Tibial artery (tissue), 4 donors: ENCODE measurements at regions not wholly inside any gene's neighbourhood (a gene's known extent, or its start where the extent isn't known, plus 50 kb on each side); places are given as distances from the start of the nearest gene placed in this dataset.
"Not testable (repeated sequence)": the region's sequence is repeated elsewhere in the genome, so short reads cannot be mapped to it uniquely, and the experiment has no call there.

ENCODE experiments used
- DNase-seq, 2 donors: peaks; one replicate each; pipeline ENCODE4 v3.0.0-alpha.2; 2019
- H3K27ac ChIP-seq, 2 donors: fragments of 200-600 bp; sonication (generic) in 1 of 2; 1 replicate in 1 of 2; 2 replicates in 1 of 2; pipeline ENCODE4 v1.5.1; 2018 to 2019; ENCODE audit warnings: mild to moderate bottlenecking in 1 of 2
- H3K27me3 ChIP-seq, 2 donors: fragments of 200-600 bp; sonication (generic) in 1 of 2; one replicate each; pipeline versions ENCODE4 v1.5.1 to v1.6.0; 2016 to 2019
- H3K36me3 ChIP-seq, 3 donors: fragments of 200-600 bp; sonication (generic) in 2 of 3; one replicate each; pipeline ENCODE4 v1.5.1; 2016 to 2019; ENCODE audit warnings: mild to moderate bottlenecking in 2 of 3
- H3K4me1 ChIP-seq, 4 donors: fragments of 200-600 bp; sonication (generic) in 2 of 4; 1 replicate in 3 of 4; 2 replicates in 1 of 4; pipeline ENCODE4 v1.5.1; 2016 to 2019
- H3K4me3 ChIP-seq, 2 donors: fragments of 200-600 bp; sonication (generic) in 1 of 2; 1 replicate in 1 of 2; 2 replicates in 1 of 2; pipeline ENCODE4 v1.5.1; 2018 to 2019; ENCODE audit warnings: mild to moderate bottlenecking in 2 of 2
- H3K9me3 ChIP-seq, 3 donors: fragments of 200-600 bp; sonication (generic) in 1 of 3; one replicate each; pipeline ENCODE4 v1.5.1; 2016 to 2019
- intact Hi-C: fragments of 100-400 bp; cut with DNase I; formaldehyde crosslinking; loops from one replicate; pipeline ENCODE4 v1.15.0; 2023; ENCODE audit warnings: low total_unique reads
- TF ChIP-seq, protein P1 (sequence below), 2 experiments: fragments of 200-600 bp in 1 of 2; fragments of 450-650 bp in 1 of 2; IDR thresholded peaks; one replicate each; pipeline ENCODE4 v1.5.1; 2017 to 2019; ENCODE audit warnings: antibody characterized with exemption in 2 of 2, mild to moderate bottlenecking in 1 of 2, moderate library complexity in 1 of 2

DNA sequence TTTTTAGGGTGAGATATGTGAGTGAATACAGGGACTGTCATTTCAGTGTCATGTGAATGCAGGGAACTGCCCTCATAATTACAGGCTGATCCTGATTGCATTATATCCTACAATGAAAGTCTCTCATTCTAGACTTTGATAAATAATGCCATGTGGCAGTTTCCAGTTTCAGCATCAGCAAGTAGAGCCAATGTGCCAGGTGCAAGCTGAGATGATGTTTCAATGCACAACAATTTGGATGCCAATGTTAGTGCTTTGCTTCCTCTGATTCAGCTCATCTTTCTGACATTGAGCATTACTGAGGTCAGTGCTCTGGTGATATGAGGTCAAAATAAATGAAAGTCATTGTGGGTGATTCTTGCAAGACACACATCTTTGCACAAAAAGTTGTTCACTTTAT is 63.7 kb upstream of the TFPI start:
- Histone ChIP-seq H3K9me3 (no peaks in the 10 kb centered on the region), H3K27me3 (no peaks in the 10 kb centered on the region), H3K27ac (no peak overlapping the region), H3K4me1 (peaks cover 0 to 10% (median 0%) of the 10 kb centered on the region in 4 donors), H3K4me3 (no peak overlapping the region), H3K36me3 (no peaks in the 10 kb centered on the region)
- intact Hi-C loops = no loop called here
- DNase-seq = no peak
- TF ChIP-seq, protein P1, sequence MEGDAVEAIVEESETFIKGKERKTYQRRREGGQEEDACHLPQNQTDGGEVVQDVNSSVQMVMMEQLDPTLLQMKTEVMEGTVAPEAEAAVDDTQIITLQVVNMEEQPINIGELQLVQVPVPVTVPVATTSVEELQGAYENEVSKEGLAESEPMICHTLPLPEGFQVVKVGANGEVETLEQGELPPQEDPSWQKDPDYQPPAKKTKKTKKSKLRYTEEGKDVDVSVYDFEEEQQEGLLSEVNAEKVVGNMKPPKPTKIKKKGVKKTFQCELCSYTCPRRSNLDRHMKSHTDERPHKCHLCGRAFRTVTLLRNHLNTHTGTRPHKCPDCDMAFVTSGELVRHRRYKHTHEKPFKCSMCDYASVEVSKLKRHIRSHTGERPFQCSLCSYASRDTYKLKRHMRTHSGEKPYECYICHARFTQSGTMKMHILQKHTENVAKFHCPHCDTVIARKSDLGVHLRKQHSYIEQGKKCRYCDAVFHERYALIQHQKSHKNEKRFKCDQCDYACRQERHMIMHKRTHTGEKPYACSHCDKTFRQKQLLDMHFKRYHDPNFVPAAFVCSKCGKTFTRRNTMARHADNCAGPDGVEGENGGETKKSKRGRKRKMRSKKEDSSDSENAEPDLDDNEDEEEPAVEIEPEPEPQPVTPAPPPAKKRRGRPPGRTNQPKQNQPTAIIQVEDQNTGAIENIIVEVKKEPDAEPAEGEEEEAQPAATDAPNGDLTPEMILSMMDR (IDR thresholded peaks at IDR 0.05) = no peak

DNA sequence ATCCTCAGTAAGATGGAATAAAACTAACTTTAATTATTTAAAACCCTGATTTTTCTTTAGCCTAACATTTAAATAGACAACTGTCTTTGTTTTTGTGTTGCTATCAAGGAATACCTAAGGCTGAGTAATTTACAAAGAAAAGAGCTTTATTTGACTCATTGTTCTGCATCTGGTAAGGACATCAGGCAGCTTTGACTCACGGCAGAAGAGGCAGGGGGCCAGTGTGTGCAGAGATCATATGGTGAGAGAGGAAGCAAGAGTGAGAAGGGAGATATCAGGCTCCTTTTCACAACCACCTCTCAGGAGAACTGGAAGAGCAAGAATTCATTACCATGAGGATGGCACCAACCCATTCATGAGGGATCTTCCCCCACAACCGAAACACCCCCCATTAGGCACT is 64.6 kb upstream of the TFPI start:
- TF ChIP-seq, protein P1 (IDR thresholded peaks at IDR 0.05) = no peak
- intact Hi-C loops = no loop called here
- no peaks in the 10 kb centered on the region for H3K9me3 ChIP-seq
- peaks cover 0 to 10% (median 0%) of the 10 kb centered on the region in 4 donors for H3K4me1 ChIP-seq
- no peak overlapping the region for H3K27ac ChIP-seq
- H3K4me3 ChIP-seq = no peak overlapping the region
- DNase-seq = no peak
- H3K36me3 ChIP-seq = no peaks in the 10 kb centered on the region
- H3K27me3 ChIP-seq = no peaks in the 10 kb centered on the region

DNA sequence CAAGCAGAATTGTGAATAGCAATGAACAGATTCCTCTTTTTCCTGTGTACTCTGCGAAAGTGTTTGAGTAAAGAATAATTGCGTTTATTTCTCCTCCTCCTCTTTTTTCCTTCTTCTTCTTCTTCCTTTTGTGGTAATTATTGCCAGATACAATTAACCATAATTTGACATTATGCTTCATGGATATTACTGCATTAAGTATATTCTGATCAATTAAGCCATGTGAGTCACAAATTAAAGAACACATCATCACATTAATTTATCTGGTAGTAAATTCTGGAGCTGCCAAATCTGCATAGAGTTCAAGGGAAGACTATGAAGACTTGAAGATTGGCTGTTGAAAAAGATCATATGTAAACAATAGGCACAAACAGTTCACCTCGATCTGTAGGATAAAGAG is 72.9 kb upstream of the TFPI start:
- peaks cover 0 to 12% (median 8%) of the 10 kb centered on the region in 3 donors for H3K9me3 ChIP-seq
- no peaks in the 10 kb centered on the region for H3K27me3 ChIP-seq
- TF ChIP-seq, protein P1 (IDR thresholded peaks at IDR 0.05) = no peak
- DNase-seq = no peak
- no peaks in the 10 kb centered on the region for H3K4me1 ChIP-seq
- intact Hi-C loops = no loop called here
- H3K4me3 ChIP-seq = no peak overlapping the region
- H3K36me3 ChIP-seq = no peaks in the 10 kb centered on the region
- H3K27ac ChIP-seq = no peak overlapping the region

DNA sequence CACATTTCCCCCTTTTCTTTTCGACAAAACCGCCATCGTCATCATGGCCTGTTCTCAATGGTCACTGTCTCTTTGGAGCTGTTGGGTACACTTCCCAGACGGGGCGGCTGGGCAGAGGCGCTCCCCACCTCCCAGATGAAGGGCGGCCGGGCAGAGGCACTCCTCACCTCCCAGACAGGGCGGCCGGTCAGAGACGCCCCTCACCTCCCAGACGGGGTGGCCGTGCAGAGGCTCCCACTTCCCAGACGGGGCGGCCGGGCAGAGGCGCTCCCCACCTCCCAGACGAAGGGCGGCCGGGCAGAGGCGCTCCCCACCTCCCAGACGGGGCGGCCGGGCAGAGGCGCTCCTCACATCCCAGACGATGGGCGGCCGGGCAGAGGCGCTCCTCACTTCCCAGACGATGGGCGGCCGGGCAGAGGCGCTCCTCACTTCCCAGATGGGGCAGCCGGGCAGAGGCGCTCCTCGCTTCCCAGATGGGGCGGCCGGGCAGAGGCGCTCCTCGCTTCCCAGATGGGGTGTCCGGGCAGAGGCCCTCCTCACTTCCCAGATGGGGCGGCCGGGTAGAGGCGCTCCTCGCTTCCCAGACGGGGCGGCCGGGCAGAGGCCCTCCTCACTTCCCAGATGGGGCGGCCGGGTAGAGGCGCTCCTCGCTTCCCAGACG is 82.6 kb upstream of the TFPI start:
- H3K9me3 ChIP-seq, H3K27me3 ChIP-seq, H3K27ac ChIP-seq, H3K36me3 ChIP-seq, H3K4me1 ChIP-seq, H3K4me3 ChIP-seq, intact Hi-C loops, DNase-seq: not testable (repeated sequence)

DNA sequence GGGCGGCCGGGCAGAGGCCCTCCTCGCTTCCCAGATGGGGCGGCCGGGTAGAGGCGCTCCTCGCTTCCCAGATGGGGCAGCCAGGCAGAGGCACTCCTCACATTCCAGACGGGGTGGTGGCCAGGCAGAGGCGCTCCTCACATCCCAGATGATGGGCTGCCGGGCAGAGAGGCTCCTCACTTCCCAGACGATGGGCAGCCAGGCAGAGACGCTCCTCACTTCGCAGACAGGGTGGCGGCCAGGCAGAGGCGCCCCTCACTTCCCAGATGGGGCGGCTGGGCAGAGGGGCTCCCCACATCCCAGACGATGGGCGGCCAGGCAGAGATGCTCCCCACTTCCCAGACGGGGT is 83.1 kb upstream of the TFPI start:
- H3K27ac ChIP-seq, H3K9me3 ChIP-seq, H3K4me1 ChIP-seq, DNase-seq, H3K4me3 ChIP-seq, H3K27me3 ChIP-seq, intact Hi-C loops, H3K36me3 ChIP-seq: not testable (repeated sequence)

DNA sequence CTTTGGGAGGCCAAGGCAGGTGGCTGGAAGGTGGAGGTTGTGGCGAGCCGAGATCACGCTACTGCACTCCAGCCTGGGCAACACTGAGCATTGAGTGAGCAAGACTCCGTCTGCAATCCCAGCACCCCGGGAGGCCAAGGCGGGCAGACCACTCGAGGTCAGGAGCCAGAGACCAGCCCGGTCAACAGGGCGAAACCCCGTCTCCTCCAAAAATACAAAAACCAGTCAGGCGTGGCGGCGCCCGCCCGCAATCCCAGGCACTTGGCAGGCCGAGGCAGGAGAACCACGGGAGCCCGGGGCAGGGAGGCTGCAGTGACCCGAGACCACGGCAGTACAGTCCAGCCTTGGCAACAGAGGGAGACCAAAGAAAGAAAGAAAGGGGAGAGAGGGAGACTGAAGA is 83.5 kb upstream of the TFPI start:
- H3K9me3 ChIP-seq, H3K4me1 ChIP-seq, H3K4me3 ChIP-seq, H3K27me3 ChIP-seq, H3K36me3 ChIP-seq, H3K27ac ChIP-seq, intact Hi-C loops, DNase-seq: not testable (repeated sequence)

DNA sequence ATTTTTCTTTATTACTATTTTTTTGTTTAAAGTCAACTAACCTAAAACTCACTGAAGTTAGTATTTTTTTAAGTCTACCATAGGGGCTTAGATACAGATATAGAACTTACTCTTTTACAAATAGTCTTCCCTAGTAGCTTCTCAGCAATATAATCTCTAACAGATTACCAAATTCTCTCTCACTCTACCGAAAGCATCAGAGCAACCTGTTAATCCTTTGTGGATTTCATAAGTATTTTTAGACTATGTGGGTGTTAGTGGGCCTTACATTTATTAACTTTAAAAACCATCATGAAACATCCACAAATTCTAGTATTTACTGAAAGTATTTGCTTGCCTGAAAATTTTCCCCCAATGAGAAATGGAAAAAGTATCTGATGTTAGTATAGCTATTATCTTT is 84.6 kb upstream of the TFPI start:
- peaks cover 0 to 13% (median 3%) of the 10 kb centered on the region in 4 donors for H3K4me1 ChIP-seq
- H3K27ac ChIP-seq = no peak overlapping the region
- no peaks in the 10 kb centered on the region for H3K27me3 ChIP-seq
- H3K36me3 ChIP-seq = no peaks in the 10 kb centered on the region
- DNase-seq = no peak
- TF ChIP-seq, protein P1 (IDR thresholded peaks at IDR 0.05) = no peak
- H3K4me3 ChIP-seq = no peak overlapping the region
- H3K9me3 ChIP-seq = no peaks in the 10 kb centered on the region
- intact Hi-C loops = no loop called here
